Mucosa of descending colon (tissue), 3 donors: ENCODE measurements at regions not wholly inside any gene's neighbourhood (a gene's known extent, or its start where the extent isn't known, plus 50 kb on each side); places are given as distances from the start of the nearest gene placed in this dataset.
"Not testable (repeated sequence)": the region's sequence is repeated elsewhere in the genome, so short reads cannot be mapped to it uniquely, and the experiment has no call there.

ENCODE experiments used
- ATAC-seq: fragments of 200-7000 bp; cut with Tn5 transposase; one replicate; pipeline ENCODE4 v1.9.1; 2020; ENCODE audit warnings: mild to moderate bottlenecking, moderate library complexity
- DNase-seq, 3 donors: peaks; one replicate each; pipeline ENCODE4 v3.0.0-alpha.2; 2020
- H3K36me3 ChIP-seq: fragments of 200-600 bp; one replicate; pipeline ENCODE4 v1.8.0; 2021; ENCODE audit warnings: low read depth, mild to moderate bottlenecking
- H3K4me1 ChIP-seq: fragments of 200-600 bp; one replicate; pipeline ENCODE4 v1.8.0; 2021; ENCODE audit warnings: low read depth, mild to moderate bottlenecking
- H3K4me3 ChIP-seq: fragments of 200-600 bp; one replicate; pipeline ENCODE4 v1.8.0; 2021; ENCODE audit warnings: mild to moderate bottlenecking
- H3K9me3 ChIP-seq: fragments of 200-600 bp; one replicate; pipeline ENCODE4 v1.8.0; 2021; ENCODE audit warnings: mild to moderate bottlenecking
- CTCF ChIP-seq: fragments of 200-600 bp; IDR thresholded peaks from one replicate; pipeline ENCODE4 v1.8.0; 2022; ENCODE audit warnings: antibody characterized with exemption, mild to moderate bottlenecking
- intact Hi-C, 2 donors: fragments of 100-400 bp; cut with DNase I in 1 of 2; cut with micrococcal nuclease in 1 of 2; formaldehyde crosslinking; loops; one replicate each; pipeline versions ENCODE4 v1.11.0 to v1.11.1; 2022; cut with DNase I, micrococcal nuclease
- donor health status: DM: no; HTN: no; CAD: no; lungs with moderate emphysema.
- donor health status: DM: no; HTN: no; CAD: no.
- donor health status: DM: no; HTN: yes; CAD: no.

- ATAC-seq = no peak
- DNase-seq = no peak
- H3K4me3 ChIP-seq = no peak overlapping the region
- H3K36me3 ChIP-seq = no peaks in the 10 kb centered on the region
- intact Hi-C loops = no loop called here
- no peak for TF ChIP-seq CTCF
- H3K9me3 ChIP-seq = no peaks in the 10 kb centered on the region
- peaks cover 2% of the 10 kb centered on the region for H3K4me1 ChIP-seq
Observed at GRCh38 chr15:62413786-62414185, 248.7 kb upstream of the C2CD4B start.

GRCh38 chr15:62415498-62415897 is 250.4 kb upstream of the C2CD4B start:
- Histone ChIP-seq H3K36me3 (no peaks in the 10 kb centered on the region), H3K4me1 (peaks cover 2% of the 10 kb centered on the region), H3K9me3 (no peaks in the 10 kb centered on the region), H3K4me3 (no peak overlapping the region)
- intact Hi-C loops = no loop called here
- no peak for TF ChIP-seq CTCF
- DNase-seq = no peak
- ATAC-seq = no peak

- DNase-seq = no peak
- no peak for ATAC-seq
- H3K4me3 ChIP-seq = no peak overlapping the region
- no peaks in the 10 kb centered on the region for H3K36me3 ChIP-seq
- intact Hi-C loops = no loop called here
- no peak for TF ChIP-seq CTCF
- H3K9me3 ChIP-seq = no peaks in the 10 kb centered on the region
- H3K4me1 ChIP-seq = peaks cover 2% of the 10 kb centered on the region
Observed at GRCh38 chr15:62416526-62416925, 251.4 kb upstream of the C2CD4B start.

- H3K9me3 ChIP-seq = no peaks in the 10 kb centered on the region
- DNase-seq (no peak), ATAC-seq (no peak)
- H3K36me3 ChIP-seq = no peaks in the 10 kb centered on the region
- no peak overlapping the region for H3K4me3 ChIP-seq
- TF ChIP-seq CTCF = no peak
- H3K4me1 ChIP-seq = peaks cover 2% of the 10 kb centered on the region
- intact Hi-C loops = no loop called here
Observed at GRCh38 chr15:62417439-62417838, 252.4 kb upstream of the C2CD4B start.

GRCh38 chr15:62418496-62418895 is 253.4 kb upstream of the C2CD4B start:
- intact Hi-C loops, DNase-seq, H3K36me3 ChIP-seq, H3K4me1 ChIP-seq, ATAC-seq, H3K9me3 ChIP-seq, H3K4me3 ChIP-seq: not testable (repeated sequence)

GRCh38 chr15:62419192-62419591 is 254.1 kb upstream of the C2CD4B start:
- intact Hi-C loops = no loop called here
- ATAC-seq = no peak
- Histone ChIP-seq H3K4me1 (peaks cover under 1% of the 10 kb centered on the region), H3K9me3 (no peaks in the 10 kb centered on the region), H3K36me3 (no peaks in the 10 kb centered on the region), H3K4me3 (no peak overlapping the region)
- no peak for DNase-seq
- TF ChIP-seq CTCF = no peak

- DNase-seq, H3K4me1 ChIP-seq, H3K36me3 ChIP-seq, H3K9me3 ChIP-seq, intact Hi-C loops, ATAC-seq, H3K4me3 ChIP-seq: not testable (repeated sequence)
Observed at GRCh38 chr15:62420371-62420770, 255.3 kb upstream of the C2CD4B start.
